Activated CD8-positive, alpha-beta T cell treated with anti-CD3 and anti-CD28 coated beads, Interleukin-2, amount 10 ng/mL, durations not matched to agents 7 days and 5 days (primary cell): ENCODE measurements at regions not wholly inside any gene's neighbourhood (a gene's known extent, or its start where the extent isn't known, plus 50 kb on each side); places are given as distances from the start of the nearest gene placed in this dataset.
"Not testable (repeated sequence)": the region's sequence is repeated elsewhere in the genome, so short reads cannot be mapped to it uniquely, and the experiment has no call there.

ENCODE experiments used
- ATAC-seq: fragments of 150-1000 bp; cut with Tn5 transposase; one replicate; pipeline ENCODE4 v1.10.0; 2021; ENCODE audit warnings: moderate library complexity
- CTCF ChIA-PET: fragments of 350-600 bp; sonication (Branson Sonifier 250); formaldehyde crosslinking; loops from one replicate; lab custom pipeline; 2021; ENCODE audit warnings: antibody characterized with exemption; lab: Charles Lee
- POLR2A ChIA-PET: fragments of 350-600 bp; sonication (Branson Sonifier 250); formaldehyde crosslinking; loops from one replicate; lab custom pipeline; 2021; ENCODE audit warnings: antibody characterized with exemption; lab: Charles Lee
- DNase-seq: peaks from one replicate; pipeline ENCODE4 v3.0.0-alpha.2; 2020
- H3K27ac Mint-ChIP-seq: one replicate; pipeline ENCODE4 v1.8.0; 2021; ENCODE audit warnings: mild to moderate bottlenecking, mixed read lengths
- H3K27me3 Mint-ChIP-seq: one replicate; pipeline ENCODE4 v1.8.0; 2021; ENCODE audit warnings: low read depth, mixed read lengths
- H3K36me3 Mint-ChIP-seq: one replicate; pipeline ENCODE4 v1.8.0; 2021; ENCODE audit warnings: low read depth, mixed read lengths
- H3K4me1 Mint-ChIP-seq: one replicate; pipeline ENCODE4 v1.8.0; 2021; ENCODE audit warnings: low read depth, mixed read lengths
- H3K4me3 Mint-ChIP-seq: one replicate; pipeline ENCODE4 v1.8.0; 2021; ENCODE audit warnings: mild to moderate bottlenecking, mixed read lengths
- H3K9me3 Mint-ChIP-seq: one replicate; pipeline ENCODE4 v1.8.0; 2022; ENCODE audit warnings: mixed read lengths; ENCODE audit not compliant: insufficient read depth

DNA sequence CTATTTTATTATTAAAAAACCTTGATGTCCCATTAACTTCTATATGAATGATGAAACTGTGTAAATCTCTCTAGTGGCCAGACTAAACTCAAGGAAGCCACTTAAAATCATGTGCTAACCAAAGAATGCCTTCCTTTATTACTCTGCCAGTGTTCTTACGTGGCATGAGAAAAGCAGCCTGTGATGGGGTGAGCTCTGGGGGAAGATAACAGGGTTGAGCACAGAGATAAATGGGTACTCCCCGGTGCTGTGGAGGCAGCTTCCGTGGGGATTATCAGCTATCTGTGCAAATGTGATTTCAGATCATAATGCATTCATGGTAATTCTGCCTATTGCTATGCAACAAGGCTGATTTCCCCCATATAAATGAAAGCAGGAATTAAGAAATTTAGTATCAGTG lies 181.3 kb downstream of the CAVIN4 start:
- Mint-ChIP-seq H3K27ac (no peak overlapping the region), H3K27me3 (no peaks in the 10 kb centered on the region), H3K36me3 (no peaks in the 10 kb centered on the region), H3K4me1 (no peaks in the 10 kb centered on the region), H3K4me3 (no peak overlapping the region), H3K9me3 (no peaks in the 10 kb centered on the region)
- CTCF ChIA-PET = interaction anchor here (0.8 kb wide), 1 partner anchor 552 kb away, joined by 4 read pairs; no protein-coding TSS in a partner anchor
- no peak for DNase-seq
- POLR2A ChIA-PET = no interaction called here
- no peak for ATAC-seq

DNA sequence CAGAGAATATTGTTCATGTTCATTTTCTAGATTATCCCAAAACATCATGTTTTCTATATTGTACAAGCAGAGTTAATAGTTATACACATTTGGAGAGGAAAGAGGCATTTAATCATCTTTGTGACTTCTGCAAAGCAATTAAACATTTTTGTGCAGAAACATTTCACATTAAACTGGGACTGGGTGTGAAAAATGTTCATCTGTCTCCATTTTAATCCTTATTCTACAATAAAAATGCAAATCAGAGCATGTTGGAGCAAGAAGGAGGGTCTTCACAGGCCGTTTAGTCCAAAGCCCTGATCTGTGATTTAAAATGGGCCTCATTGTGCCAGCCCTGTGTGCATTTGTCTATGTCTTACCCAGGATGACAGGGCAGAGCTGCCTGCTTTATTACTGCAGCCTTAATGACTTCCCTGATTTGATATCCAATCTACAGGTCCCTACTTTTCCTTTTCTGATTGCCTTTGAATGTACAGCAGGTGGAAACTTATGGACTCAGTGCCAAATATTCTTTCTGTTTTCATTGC lies 183.5 kb downstream of the CAVIN4 start:
- CTCF ChIA-PET = no interaction called here
- Mint-ChIP-seq H3K4me3 (no peak overlapping the region), H3K9me3 (no peaks in the 10 kb centered on the region), H3K4me1 (no peaks in the 10 kb centered on the region), H3K36me3 (no peaks in the 10 kb centered on the region), H3K27ac (no peak overlapping the region), H3K27me3 (no peaks in the 10 kb centered on the region)
- POLR2A ChIA-PET = no interaction called here
- DNase-seq = no peak
- no peak for ATAC-seq

DNA sequence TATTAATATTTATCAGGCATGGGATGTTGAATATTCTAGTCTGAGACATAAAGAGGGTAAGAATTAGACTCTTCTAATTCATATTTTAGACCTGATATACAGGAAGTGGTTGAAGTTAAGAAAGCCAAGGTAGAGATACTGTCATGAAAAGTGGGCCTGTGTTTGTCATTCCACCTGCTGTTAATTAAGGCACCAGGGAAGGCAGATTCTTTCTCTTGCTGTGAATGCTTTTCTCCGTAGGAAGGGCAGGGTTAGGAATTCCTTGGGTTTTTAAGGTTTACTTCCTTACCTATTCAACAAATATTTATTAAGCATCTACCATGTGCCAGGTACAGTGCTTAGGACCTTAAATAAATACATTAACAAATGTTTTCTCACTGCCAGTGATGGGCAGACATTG lies 196.4 kb downstream of the CAVIN4 start:
- Mint-ChIP-seq H3K27me3 (no peaks in the 10 kb centered on the region), H3K4me1 (no peaks in the 10 kb centered on the region), H3K27ac (no peak overlapping the region), H3K4me3 (no peak overlapping the region), H3K9me3 (no peaks in the 10 kb centered on the region), H3K36me3 (no peaks in the 10 kb centered on the region)
- ATAC-seq (no peak), DNase-seq (no peak)
- CTCF ChIA-PET = no interaction called here
- POLR2A ChIA-PET = no interaction called here

DNA sequence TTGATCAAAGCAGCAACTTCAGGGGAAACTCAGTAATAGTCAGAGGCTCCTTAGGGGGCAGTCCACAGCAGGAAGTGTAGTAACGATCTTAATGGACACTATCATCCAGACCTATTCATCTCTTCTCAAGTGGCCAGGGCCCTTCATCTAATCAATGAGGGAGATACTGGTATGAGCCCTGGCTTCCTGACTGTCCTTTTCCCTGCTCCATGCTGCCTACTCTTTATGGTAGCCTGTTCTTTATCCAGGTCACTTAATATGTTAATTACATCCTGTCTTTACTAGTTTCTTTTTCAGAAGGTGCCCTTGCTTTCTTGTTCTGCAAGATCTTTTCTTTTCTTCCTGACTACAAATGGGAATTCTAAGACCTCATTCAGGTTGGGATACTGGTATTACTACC lies 197.1 kb downstream of the CAVIN4 start:
- no peak for ATAC-seq
- Mint-ChIP-seq H3K4me3 (no peak overlapping the region), H3K27ac (no peak overlapping the region), H3K9me3 (no peaks in the 10 kb centered on the region), H3K4me1 (no peaks in the 10 kb centered on the region), H3K27me3 (no peaks in the 10 kb centered on the region), H3K36me3 (no peaks in the 10 kb centered on the region)
- no peak for DNase-seq
- ChIA-PET POLR2A (no interaction called here), CTCF (no interaction called here)

DNA sequence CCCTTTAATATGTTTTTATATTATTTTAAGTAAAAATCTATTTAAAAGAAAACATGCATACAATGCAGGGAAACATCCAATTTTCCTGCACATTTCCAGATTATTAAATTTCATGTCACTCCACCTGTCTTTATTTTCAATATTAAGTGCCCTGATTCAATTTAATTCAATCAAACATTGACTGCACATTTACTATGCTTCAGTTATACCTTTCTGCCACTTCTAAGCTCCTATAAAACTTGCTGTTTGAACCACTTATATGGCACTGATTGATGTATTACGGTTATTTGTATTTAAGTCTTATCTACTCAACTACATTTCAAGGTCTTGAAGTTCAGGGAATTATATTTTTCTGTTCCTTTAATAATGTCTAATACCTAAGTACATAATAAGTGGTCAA lies 198.0 kb downstream of the CAVIN4 start:
- CTCF ChIA-PET = no interaction called here
- Mint-ChIP-seq H3K27ac (no peak overlapping the region), H3K36me3 (no peaks in the 10 kb centered on the region), H3K4me1 (no peaks in the 10 kb centered on the region), H3K9me3 (no peaks in the 10 kb centered on the region), H3K4me3 (no peak overlapping the region), H3K27me3 (no peaks in the 10 kb centered on the region)
- ATAC-seq = no peak
- POLR2A ChIA-PET = no interaction called here
- no peak for DNase-seq

DNA sequence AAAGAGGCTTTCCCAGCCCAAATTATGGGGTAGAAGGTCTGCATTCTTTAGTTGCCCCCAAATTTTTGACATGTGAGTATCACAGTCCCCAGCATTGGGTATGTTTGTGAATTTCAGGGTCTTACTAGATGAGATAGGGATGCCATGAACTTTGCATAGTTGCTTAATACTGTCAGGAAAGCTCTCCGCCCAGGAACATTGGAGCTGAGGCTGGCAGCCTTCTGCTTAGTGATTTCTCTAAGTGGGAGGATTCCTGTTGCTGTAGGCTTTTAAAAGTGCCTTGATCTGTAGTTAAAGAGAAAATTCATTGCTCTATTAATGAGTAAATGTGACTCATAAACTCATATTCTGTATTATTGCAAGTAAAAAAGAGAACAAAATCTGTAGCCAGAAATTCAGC lies 206.9 kb downstream of the CAVIN4 start:
- H3K9me3 Mint-ChIP-seq = no peaks in the 10 kb centered on the region
- no peaks in the 10 kb centered on the region for H3K27me3 Mint-ChIP-seq
- H3K36me3 Mint-ChIP-seq = no peaks in the 10 kb centered on the region
- no peaks in the 10 kb centered on the region for H3K4me1 Mint-ChIP-seq
- H3K4me3 Mint-ChIP-seq = no peak overlapping the region
- ChIA-PET CTCF (no interaction called here), POLR2A (no interaction called here)
- DNase-seq = no peak
- H3K27ac Mint-ChIP-seq = no peak overlapping the region
- no peak for ATAC-seq

DNA sequence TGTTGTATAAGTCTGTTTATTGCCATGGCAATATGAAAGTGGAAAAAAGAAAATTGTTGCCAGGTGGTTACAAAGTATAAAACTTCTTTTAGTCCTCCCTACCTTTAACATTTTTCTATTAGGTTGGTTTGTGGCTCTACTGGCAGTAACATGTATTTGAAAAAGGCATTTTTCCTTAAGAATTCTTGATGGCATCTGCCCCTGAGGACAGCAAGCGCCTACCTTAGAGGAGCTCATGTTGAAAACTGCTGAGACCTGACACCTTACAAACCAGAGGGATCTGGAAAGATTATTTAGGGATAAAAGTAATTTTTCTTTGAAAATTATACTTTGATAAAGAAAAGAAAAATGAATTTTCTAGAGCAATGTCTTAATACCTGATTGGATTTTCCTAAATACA lies 208.1 kb downstream of the CAVIN4 start:
- H3K27ac Mint-ChIP-seq = no peak overlapping the region
- CTCF ChIA-PET = no interaction called here
- no peak for ATAC-seq

DNA sequence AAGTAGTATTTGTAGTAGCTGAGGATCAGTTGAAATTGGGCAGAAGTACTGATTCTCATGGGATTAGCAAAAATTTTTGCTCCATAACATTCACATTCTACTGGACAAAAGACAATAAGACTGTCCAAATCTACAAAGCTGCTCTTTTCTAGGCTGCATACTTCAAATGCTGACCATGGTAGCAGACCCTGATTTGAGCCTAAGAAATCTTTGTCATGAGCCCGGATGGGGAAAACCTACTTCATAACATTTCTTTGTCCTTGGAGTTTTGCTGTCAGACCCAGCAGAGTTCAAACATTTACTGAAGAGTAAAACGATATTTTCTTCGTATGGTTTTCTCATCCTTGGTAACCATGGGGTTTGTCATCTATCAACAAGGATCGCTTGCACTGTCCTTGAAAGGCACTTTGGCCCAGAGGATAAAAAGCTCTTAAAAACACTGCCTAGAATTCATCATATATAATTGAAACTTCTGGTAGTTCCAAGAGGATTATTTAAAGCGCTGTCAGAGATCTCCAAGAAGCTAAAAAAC lies 216.9 kb downstream of the CAVIN4 start:
- no peaks in the 10 kb centered on the region for H3K36me3 Mint-ChIP-seq
- CTCF ChIA-PET = no interaction called here
- no peak overlapping the region for H3K4me3 Mint-ChIP-seq
- DNase-seq (no peak), ATAC-seq (no peak)
- H3K4me1 Mint-ChIP-seq = no peaks in the 10 kb centered on the region
- no peaks in the 10 kb centered on the region for H3K27me3 Mint-ChIP-seq
- POLR2A ChIA-PET = no interaction called here
- H3K9me3 Mint-ChIP-seq = no peaks in the 10 kb centered on the region
- H3K27ac Mint-ChIP-seq = no peak overlapping the region

More for the DNA sequence above, 208.1 kb downstream of the CAVIN4 start:
- Mint-ChIP-seq H3K36me3 (no peaks in the 10 kb centered on the region), H3K27me3 (no peaks in the 10 kb centered on the region), H3K9me3 (no peaks in the 10 kb centered on the region), H3K4me1 (no peaks in the 10 kb centered on the region), H3K4me3 (no peak overlapping the region)
- POLR2A ChIA-PET = no interaction called here
- no peak for DNase-seq

DNA sequence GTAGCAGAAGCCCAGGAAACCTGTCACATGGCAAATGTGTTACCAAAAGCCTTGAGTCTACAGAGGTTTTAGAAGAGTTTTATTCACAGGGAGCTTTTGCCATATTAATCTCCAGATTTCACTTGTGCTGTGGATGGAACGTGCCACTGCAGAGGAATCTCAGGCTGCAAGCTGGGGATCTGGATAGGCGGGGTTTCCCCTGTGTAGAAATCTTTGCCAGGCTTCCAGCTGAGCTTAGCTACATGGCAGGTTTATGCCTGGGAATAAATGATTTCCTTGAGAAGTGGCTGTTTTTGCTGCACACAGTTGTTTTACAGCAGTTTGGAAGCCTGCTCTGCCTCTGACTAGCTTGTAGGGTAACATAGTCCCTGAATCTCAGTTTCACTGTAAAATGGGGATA lies 224.6 kb upstream of the PLPPR1 start:
- H3K4me1 Mint-ChIP-seq = no peaks in the 10 kb centered on the region
- DNase-seq (no peak), ATAC-seq (no peak)
- H3K4me3 Mint-ChIP-seq = no peak overlapping the region
- ChIA-PET POLR2A (no interaction called here), CTCF (no interaction called here)
- H3K9me3 Mint-ChIP-seq = no peaks in the 10 kb centered on the region
- no peaks in the 10 kb centered on the region for H3K27me3 Mint-ChIP-seq
- H3K27ac Mint-ChIP-seq = no peak overlapping the region
- no peaks in the 10 kb centered on the region for H3K36me3 Mint-ChIP-seq

DNA sequence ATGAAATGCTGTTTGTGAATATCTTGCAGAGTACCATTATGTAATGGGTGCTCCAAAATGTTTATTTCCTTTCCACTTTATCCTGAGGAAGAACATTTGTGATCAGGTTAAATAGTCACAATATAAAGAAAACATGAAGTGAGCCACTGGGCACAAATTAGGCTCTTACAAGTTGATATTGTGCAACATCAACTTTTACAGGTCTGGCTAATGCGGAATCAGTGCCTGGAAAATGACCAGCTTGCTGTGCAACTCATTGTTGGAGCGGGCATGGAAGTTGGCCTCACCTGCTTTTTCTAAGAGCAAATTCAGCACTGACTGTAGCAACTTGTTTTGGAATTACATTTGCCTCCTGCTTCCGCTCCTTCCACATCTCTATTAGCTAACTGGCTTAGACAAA lies 216.9 kb upstream of the PLPPR1 start:
- ChIA-PET CTCF (no interaction called here), POLR2A (no interaction called here)
- Mint-ChIP-seq H3K36me3 (no peaks in the 10 kb centered on the region), H3K4me1 (no peaks in the 10 kb centered on the region), H3K9me3 (no peaks in the 10 kb centered on the region), H3K27me3 (no peaks in the 10 kb centered on the region), H3K27ac (no peak overlapping the region), H3K4me3 (no peak overlapping the region)
- ATAC-seq (no peak), DNase-seq (no peak)

DNA sequence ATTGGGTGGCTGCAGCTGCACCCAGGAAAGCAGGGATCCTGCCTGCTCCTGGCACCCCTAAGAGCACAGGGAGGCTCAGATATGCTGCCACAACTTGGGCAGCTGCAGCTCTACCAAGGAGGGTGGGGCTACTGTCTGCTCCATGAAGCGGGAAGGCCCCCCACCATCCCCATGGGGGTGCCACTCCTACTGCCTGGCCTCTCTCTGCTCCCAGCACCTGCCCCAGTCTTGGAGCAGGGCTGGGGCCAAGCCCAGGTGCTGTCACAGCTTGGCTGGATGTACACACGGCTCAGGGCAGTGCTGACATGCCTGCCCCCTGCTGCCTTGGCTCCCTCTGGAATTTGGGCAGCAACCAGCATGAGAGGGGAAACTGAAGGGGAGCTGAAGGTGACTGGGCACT lies 214.7 kb upstream of the PLPPR1 start:
- H3K4me1 Mint-ChIP-seq = no peaks in the 10 kb centered on the region
- POLR2A ChIA-PET = no interaction called here
- ATAC-seq (no peak), DNase-seq (no peak)
- H3K27me3 Mint-ChIP-seq = no peaks in the 10 kb centered on the region
- no peak overlapping the region for H3K27ac Mint-ChIP-seq
- no peaks in the 10 kb centered on the region for H3K36me3 Mint-ChIP-seq
- H3K9me3 Mint-ChIP-seq = no peaks in the 10 kb centered on the region
- no peak overlapping the region for H3K4me3 Mint-ChIP-seq
- CTCF ChIA-PET = no interaction called here

DNA sequence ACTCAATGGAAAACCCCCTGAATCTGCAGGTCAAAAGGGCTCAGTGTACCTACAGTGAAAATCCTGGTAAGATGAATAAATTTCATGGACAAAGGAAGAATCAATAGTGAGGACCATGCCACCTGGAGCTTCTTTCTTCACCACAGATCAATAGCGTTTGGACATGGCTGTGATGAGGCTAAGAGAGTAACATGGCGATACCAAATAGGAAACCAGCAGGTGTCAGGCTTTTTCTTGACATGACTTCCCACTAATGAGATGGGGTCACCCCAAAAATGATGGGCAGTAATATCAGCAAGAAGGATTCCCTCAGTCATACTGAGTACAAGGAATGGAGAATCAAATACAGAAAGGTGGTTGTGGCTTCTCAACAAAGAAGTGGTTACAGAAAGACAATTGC lies 208.5 kb upstream of the PLPPR1 start:
- no peak for DNase-seq
- CTCF ChIA-PET = no interaction called here

DNA sequence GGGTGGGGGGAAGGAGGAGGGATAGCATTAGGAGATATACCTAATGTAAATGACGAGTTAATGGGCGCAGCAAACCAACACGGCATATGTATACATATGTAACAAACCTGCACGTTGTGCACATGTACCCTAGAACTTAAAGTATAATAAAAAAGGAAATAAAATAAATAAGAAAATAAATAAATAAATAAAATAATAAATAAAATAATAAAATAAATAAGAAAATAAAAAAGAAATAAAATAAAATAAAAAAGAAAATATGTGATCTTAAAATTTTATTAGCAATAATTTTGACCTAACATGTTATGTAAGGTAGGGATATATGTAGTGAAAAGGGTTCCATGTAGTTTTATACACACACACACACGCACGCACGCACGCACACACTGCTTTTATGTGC lies 195.5 kb upstream of the PLPPR1 start:
- CTCF ChIA-PET, H3K36me3 Mint-ChIP-seq, H3K4me1 Mint-ChIP-seq, DNase-seq, H3K4me3 Mint-ChIP-seq, ATAC-seq, POLR2A ChIA-PET, H3K27me3 Mint-ChIP-seq, H3K27ac Mint-ChIP-seq, H3K9me3 Mint-ChIP-seq: not testable (repeated sequence)

More for the DNA sequence above, 208.5 kb upstream of the PLPPR1 start:
- Mint-ChIP-seq H3K36me3 (no peaks in the 10 kb centered on the region), H3K4me1 (no peaks in the 10 kb centered on the region), H3K27ac (no peak overlapping the region), H3K9me3 (no peaks in the 10 kb centered on the region), H3K27me3 (no peaks in the 10 kb centered on the region), H3K4me3 (no peak overlapping the region)
- ATAC-seq = no peak
- POLR2A ChIA-PET = no interaction called here
